ENCODE measurements at regions not wholly inside any gene's neighbourhood (a gene's known extent, or its start where the extent isn't known, plus 50 kb on each side); places are given as distances from the start of the nearest gene placed in this dataset.
"Not testable (repeated sequence)": the region's sequence is repeated elsewhere in the genome, so short reads cannot be mapped to it uniquely, and the experiment has no call there.

- ATAC-seq (ENCODE audit: low read depth) (no peak), DNase-seq (ENCODE audit: low spot score in 2 of 2) (no peak)
- Mint-ChIP-seq H3K27me3 (peaks cover 4% of the 10 kb centered on the region), H3K4me3 (no peak overlapping the region), H3K36me3 (no peaks in the 10 kb centered on the region), H3K4me1 (no peaks in the 10 kb centered on the region), H3K27ac (no peak overlapping the region), H3K9me3 (no peaks in the 10 kb centered on the region)
These were observed 189.8 kb downstream of the C9orf50 start for GRCh38 chr9:129430940-129431643.

GRCh38 chr9:129428864-129429577 is 191.9 kb downstream of the C9orf50 start:
- DNase-seq (ENCODE audit: low spot score in 2 of 2), result no peak

GRCh38 chr9:129427149-129427548 is 193.8 kb downstream of the C9orf50 start:
- H3K36me3 Mint-ChIP-seq, result no peaks in the 10 kb centered on the region
- H3K27ac Mint-ChIP-seq, result no peak overlapping the region
- H3K4me1 Mint-ChIP-seq, result no peaks in the 10 kb centered on the region
- peaks cover 4% of the 10 kb centered on the region for H3K27me3 Mint-ChIP-seq
- ATAC-seq (ENCODE audit: low read depth) (no peak), DNase-seq (ENCODE audit: low spot score in 2 of 2) (no peak)
- H3K4me3 Mint-ChIP-seq, result no peak overlapping the region
- H3K9me3 Mint-ChIP-seq, result no peaks in the 10 kb centered on the region

More at GRCh38 chr9:129428864-129429577, 191.9 kb downstream of the C9orf50 start:
- no peaks in the 10 kb centered on the region for H3K4me1 Mint-ChIP-seq
- H3K4me3 Mint-ChIP-seq, result no peak overlapping the region
- ATAC-seq (ENCODE audit: low read depth), result no peak
- no peaks in the 10 kb centered on the region for H3K9me3 Mint-ChIP-seq
- peaks cover 4% of the 10 kb centered on the region for H3K27me3 Mint-ChIP-seq
- H3K36me3 Mint-ChIP-seq, result no peaks in the 10 kb centered on the region
- H3K27ac Mint-ChIP-seq, result no peak overlapping the region

GRCh38 chr9:129423755-129424154 is 197.1 kb downstream of the C9orf50 start:
- H3K4me1 Mint-ChIP-seq; H3K27ac Mint-ChIP-seq; H3K27me3 Mint-ChIP-seq; ATAC-seq (ENCODE audit: low read depth); H3K36me3 Mint-ChIP-seq; H3K9me3 Mint-ChIP-seq; H3K4me3 Mint-ChIP-seq; DNase-seq (ENCODE audit: low spot score in 2 of 2): not testable (repeated sequence)

- Mint-ChIP-seq H3K4me1 (peaks cover 4% of the 10 kb centered on the region), H3K27ac (no peak overlapping the region), H3K27me3 (peaks cover 8% of the 10 kb centered on the region), H3K9me3 (peaks cover 2% of the 10 kb centered on the region), H3K36me3 (no peaks in the 10 kb centered on the region), H3K4me3 (no peak overlapping the region)
- no peak for DNase-seq (ENCODE audit: low spot score in 2 of 2)
- no peak for ATAC-seq (ENCODE audit: low read depth)
These were observed 197.7 kb downstream of the C9orf50 start for GRCh38 chr9:129423216-129423615.

GRCh38 chr9:129422843-129423192 is 198.1 kb downstream of the C9orf50 start:
- peaks cover 7% of the 10 kb centered on the region for H3K27me3 Mint-ChIP-seq
- H3K4me1 Mint-ChIP-seq, result peaks cover 4% of the 10 kb centered on the region
- DNase-seq (ENCODE audit: low spot score in 2 of 2) (no peak), ATAC-seq (ENCODE audit: low read depth) (no peak)
- peaks cover 2% of the 10 kb centered on the region for H3K9me3 Mint-ChIP-seq
- no peak overlapping the region for H3K4me3 Mint-ChIP-seq
- no peaks in the 10 kb centered on the region for H3K36me3 Mint-ChIP-seq
- no peak overlapping the region for H3K27ac Mint-ChIP-seq

- Mint-ChIP-seq H3K4me1 (peaks cover 5% of the 10 kb centered on the region), H3K27ac (no peak overlapping the region), H3K4me3 (no peak overlapping the region), H3K27me3 (peaks cover 7% of the 10 kb centered on the region), H3K9me3 (peaks cover 2% of the 10 kb centered on the region), H3K36me3 (no peaks in the 10 kb centered on the region)
- no peak for DNase-seq (ENCODE audit: low spot score in 2 of 2)
- ATAC-seq (ENCODE audit: low read depth), result no peak
These were observed 198.7 kb downstream of the C9orf50 start for GRCh38 chr9:129422032-129422842.

GRCh38 chr9:129421371-129421770 is 199.5 kb downstream of the C9orf50 start:
- ATAC-seq (ENCODE audit: low read depth) (no peak), DNase-seq (ENCODE audit: low spot score in 2 of 2) (no peak)
- Mint-ChIP-seq H3K36me3 (no peaks in the 10 kb centered on the region), H3K27me3 (peaks cover 7% of the 10 kb centered on the region), H3K4me1 (peaks cover 10% of the 10 kb centered on the region), H3K9me3 (peaks cover 2% of the 10 kb centered on the region), H3K27ac (no peak overlapping the region), H3K4me3 (no peak overlapping the region)

- Mint-ChIP-seq H3K4me1 (peaks cover 10% of the 10 kb centered on the region), H3K27ac (no peak overlapping the region), H3K36me3 (no peaks in the 10 kb centered on the region), H3K27me3 (peaks cover 4% of the 10 kb centered on the region), H3K9me3 (peaks cover 2% of the 10 kb centered on the region), H3K4me3 (no peak overlapping the region)
- DNase-seq (ENCODE audit: low spot score in 2 of 2) (no peak), ATAC-seq (ENCODE audit: low read depth) (peak; percentile 63)
These were observed 200.2 kb downstream of the C9orf50 start for GRCh38 chr9:129420721-129421120.

GRCh38 chr9:129419382-129419899 is 201.5 kb downstream of the C9orf50 start:
- DNase-seq (ENCODE audit: low spot score in 2 of 2) (no peak), ATAC-seq (ENCODE audit: low read depth) (no peak)
- peaks cover 4% of the 10 kb centered on the region for H3K27me3 Mint-ChIP-seq
- no peak overlapping the region for H3K4me3 Mint-ChIP-seq
- H3K9me3 Mint-ChIP-seq, result peaks cover 2% of the 10 kb centered on the region
- peaks cover 11% of the 10 kb centered on the region for H3K4me1 Mint-ChIP-seq
- no peaks in the 10 kb centered on the region for H3K36me3 Mint-ChIP-seq
- H3K27ac Mint-ChIP-seq, result no peak overlapping the region

- no peak overlapping the region for H3K27ac Mint-ChIP-seq
- H3K36me3 Mint-ChIP-seq, result no peaks in the 10 kb centered on the region
These were observed 202.4 kb downstream of the C9orf50 start for GRCh38 chr9:129418451-129418850.

GRCh38 chr9:129416821-129417539 is 203.9 kb downstream of the C9orf50 start:
- H3K36me3 Mint-ChIP-seq, result no peaks in the 10 kb centered on the region
- H3K4me1 Mint-ChIP-seq, result peaks cover 12% of the 10 kb centered on the region
- no peak for ATAC-seq (ENCODE audit: low read depth)
- no peak overlapping the region for H3K4me3 Mint-ChIP-seq
- DNase-seq (ENCODE audit: low spot score in 2 of 2), result no peak
- peaks cover 2% of the 10 kb centered on the region for H3K9me3 Mint-ChIP-seq
- no peak overlapping the region for H3K27ac Mint-ChIP-seq
- peaks cover 4% of the 10 kb centered on the region for H3K27me3 Mint-ChIP-seq

More at GRCh38 chr9:129418451-129418850, 202.4 kb downstream of the C9orf50 start:
- Mint-ChIP-seq H3K4me3 (no peak overlapping the region), H3K27me3 (peaks cover 4% of the 10 kb centered on the region), H3K4me1 (peaks cover 12% of the 10 kb centered on the region), H3K9me3 (peaks cover 2% of the 10 kb centered on the region)
- DNase-seq (ENCODE audit: low spot score in 2 of 2) (no peak), ATAC-seq (ENCODE audit: low read depth) (no peak)

GRCh38 chr9:129415942-129416651 is 204.8 kb downstream of the C9orf50 start:
- Mint-ChIP-seq H3K36me3 (no peaks in the 10 kb centered on the region), H3K9me3 (peaks cover 2% of the 10 kb centered on the region)

More at GRCh38 chr9:129415942-129416651, 204.8 kb downstream of the C9orf50 start:
- DNase-seq (ENCODE audit: low spot score in 2 of 2) (no peak), ATAC-seq (ENCODE audit: low read depth) (no peak)
- peaks cover 4% of the 10 kb centered on the region for H3K27me3 Mint-ChIP-seq
- H3K4me3 Mint-ChIP-seq, result peak overlapping the region; percentile 35
- H3K4me1 Mint-ChIP-seq, result peaks cover 12% of the 10 kb centered on the region
- no peak overlapping the region for H3K27ac Mint-ChIP-seq

Measured in memory B cell (primary cell).